HUES64 (cell line): ENCODE measurements at regions not wholly inside any gene's neighbourhood (a gene's known extent, or its start where the extent isn't known, plus 50 kb on each side); places are given as distances from the start of the nearest gene placed in this dataset.
"Not testable (repeated sequence)": the region's sequence is repeated elsewhere in the genome, so short reads cannot be mapped to it uniquely, and the experiment has no call there.

ENCODE experiments used
- H3K27ac ChIP-seq: 2 replicates; pipeline ENCODE4 v1.7.0; 2013; ENCODE audit warnings: low read depth, low read length, inconsistent platforms
- H3K27me3 ChIP-seq: 2 replicates; pipeline ENCODE4 v1.6.1; 2013; ENCODE audit warnings: mild to moderate bottlenecking, low read length; ENCODE audit not compliant: insufficient read depth
- H3K36me3 ChIP-seq: 2 replicates; pipeline ENCODE4 v1.6.1; 2013; ENCODE audit warnings: mild to moderate bottlenecking, low read length; ENCODE audit not compliant: insufficient read depth
- H3K4me1 ChIP-seq: 2 replicates; pipeline ENCODE4 v1.6.1; 2013; ENCODE audit warnings: mild to moderate bottlenecking, low read length, moderate library complexity; ENCODE audit not compliant: insufficient read depth
- H3K4me3 ChIP-seq: 2 replicates; pipeline ENCODE4 v1.5.1; 2013; ENCODE audit warnings: mild to moderate bottlenecking, low read length, moderate library complexity
- H3K9ac ChIP-seq: 2 replicates; pipeline ENCODE4 v1.6.1; 2013; ENCODE audit warnings: mild to moderate bottlenecking, low read depth, low read length
- H3K9me3 ChIP-seq: 2 replicates; pipeline ENCODE4 v1.6.1; 2013; ENCODE audit warnings: low read depth, low read length; ENCODE audit not compliant: insufficient read depth
- WGBS: fragments of 150-250, 120-280 bp; methylation state at CpG from one replicate; pipeline ENCODE4 v1.1.7; 2013; ENCODE audit warnings: missing lambda C conversion rate; 5-methylcytosine and 5-hydroxymethylcytosine counted together

- H3K27me3 ChIP-seq, H3K36me3 ChIP-seq, H3K4me1 ChIP-seq, H3K9ac ChIP-seq, H3K4me3 ChIP-seq, H3K27ac ChIP-seq, H3K9me3 ChIP-seq: not testable (repeated sequence)
- WGBS, result 90% methylated on average over 8 of the region's 8 CpGs
Measured at GRCh38 chrY:16120096-16120495, 1595.8 kb downstream of the NLGN4Y start.

- H3K27ac ChIP-seq, result no peak overlapping the region
- no peaks in the 10 kb centered on the region for H3K27me3 ChIP-seq
- peaks cover 3% of the 10 kb centered on the region; the same call in 1 of the 2 replicates for H3K9me3 ChIP-seq
- 95% methylated on average over 2 of the region's 2 CpGs for WGBS
- no peak overlapping the region for H3K9ac ChIP-seq
- H3K4me3 ChIP-seq, result no peak overlapping the region
- H3K4me1 ChIP-seq, result no peaks in the 10 kb centered on the region
- H3K36me3 ChIP-seq, result no peaks in the 10 kb centered on the region
Measured at GRCh38 chrY:16121988-16122387, 1597.7 kb downstream of the NLGN4Y start.

GRCh38 chrY:16124630-16125317 is 1600.4 kb downstream of the NLGN4Y start:
- Histone ChIP-seq H3K4me3 (no peak overlapping the region), H3K9me3 (peaks cover 18% of the 10 kb centered on the region; the same call in 1 of the 2 replicates), H3K27ac (no peak overlapping the region), H3K27me3 (no peaks in the 10 kb centered on the region), H3K9ac (no peak overlapping the region), H3K4me1 (no peaks in the 10 kb centered on the region), H3K36me3 (no peaks in the 10 kb centered on the region)
- WGBS, result 96% methylated on average over 3 of the region's 3 CpGs

GRCh38 chrY:16136581-16137298 is 1612.4 kb downstream of the NLGN4Y start:
- no peaks in the 10 kb centered on the region for H3K36me3 ChIP-seq
- WGBS, result 30% methylated on average over 7 of the region's 7 CpGs
- H3K9ac ChIP-seq, result no peak overlapping the region
- H3K9me3 ChIP-seq, result no peaks in the 10 kb centered on the region
- no peaks in the 10 kb centered on the region; the same call in 1 of the 2 replicates for H3K4me1 ChIP-seq
- H3K4me3 ChIP-seq, result no peak overlapping the region
- peak overlapping the region; percentile 58; the same call in 1 of the 2 replicates for H3K27ac ChIP-seq
- no peaks in the 10 kb centered on the region for H3K27me3 ChIP-seq

- H3K4me1 ChIP-seq, result no peaks in the 10 kb centered on the region
- no peak overlapping the region for H3K9ac ChIP-seq
- no peaks in the 10 kb centered on the region for H3K9me3 ChIP-seq
- WGBS, result 95% methylated on average over 2 of the region's 5 CpGs
- no peaks in the 10 kb centered on the region for H3K36me3 ChIP-seq
- no peak overlapping the region for H3K4me3 ChIP-seq
- H3K27ac ChIP-seq, result no peak overlapping the region
- no peaks in the 10 kb centered on the region for H3K27me3 ChIP-seq
Measured at GRCh38 chrY:16157801-16158200, 1633.5 kb downstream of the NLGN4Y start.

GRCh38 chrY:16175740-16176139 is 1651.4 kb downstream of the NLGN4Y start:
- H3K36me3 ChIP-seq, H3K27ac ChIP-seq, H3K4me3 ChIP-seq, H3K27me3 ChIP-seq, H3K9ac ChIP-seq, H3K4me1 ChIP-seq, H3K9me3 ChIP-seq: not testable (repeated sequence)
- no CpG with 5 or more reads among the region's 1 CpG for WGBS

GRCh38 chrY:16205482-16205881 is 1674.5 kb downstream of the CDY2B start:
- WGBS, result no CpG with 5 or more reads among the region's 3 CpGs

GRCh38 chrY:16243322-16243721 is 1636.7 kb downstream of the CDY2B start:
- WGBS, result no CpG with 5 or more reads among the region's 1 CpG
- H3K9me3 ChIP-seq, H3K9ac ChIP-seq, H3K27me3 ChIP-seq, H3K4me3 ChIP-seq, H3K4me1 ChIP-seq, H3K27ac ChIP-seq, H3K36me3 ChIP-seq: not testable (repeated sequence)

More at GRCh38 chrY:16205482-16205881, 1674.5 kb downstream of the CDY2B start:
- not testable (repeated sequence) for H3K4me1 ChIP-seq, H3K9ac ChIP-seq, H3K27me3 ChIP-seq, H3K27ac ChIP-seq, H3K4me3 ChIP-seq, H3K36me3 ChIP-seq, H3K9me3 ChIP-seq

- no CpG with 5 or more reads among the region's 6 CpGs for WGBS
- H3K9me3 ChIP-seq, H3K27ac ChIP-seq, H3K4me1 ChIP-seq, H3K27me3 ChIP-seq, H3K4me3 ChIP-seq, H3K36me3 ChIP-seq, H3K9ac ChIP-seq: not testable (repeated sequence)
Measured at GRCh38 chrY:16254551-16255295, 1625.3 kb downstream of the CDY2B start.

- not testable (repeated sequence) for H3K9me3 ChIP-seq, H3K36me3 ChIP-seq, H3K27me3 ChIP-seq, H3K4me1 ChIP-seq, H3K27ac ChIP-seq, H3K4me3 ChIP-seq, H3K9ac ChIP-seq
- no CpG with 5 or more reads among the region's 4 CpGs for WGBS
Measured at GRCh38 chrY:16255778-16256177, 1624.2 kb downstream of the CDY2B start.
